Sigmoid colon (tissue), 4 donors: ENCODE measurements at regions not wholly inside any gene's neighbourhood (a gene's known extent, or its start where the extent isn't known, plus 50 kb on each side); places are given as distances from the start of the nearest gene placed in this dataset.

Experiments used
- CTCF ChIP-seq, 4 experiments: fragments of 450-650 bp in 3 of 4; fragments of 200-600 bp in 1 of 4; IDR thresholded peaks; one replicate each; pipeline ENCODE4 v1.5.1; 2016 to 2019; ENCODE audit warnings: antibody characterized with exemption in 4 of 4, mild to moderate bottlenecking in 3 of 4, moderate library complexity in 2 of 4
- POLR2AphosphoS5 ChIP-seq, 4 donors: sonication (generic); formaldehyde crosslinking; IDR thresholded peaks; one replicate each; pipeline ENCODE4 v1.6.1; 2017; ENCODE audit warnings: antibody characterized with exemption in 4 of 4

GRCh38 chr5:145589063-145589462 is 246.1 kb downstream of the PRELID2 start:
- TF ChIP-seq CTCF (IDR thresholded peaks at IDR 0.05) (no peak), POLR2AphosphoS5 (IDR thresholded peaks at IDR 0.05) (no peak)
